ENCODE measurements at regions not wholly inside any gene's neighbourhood (a gene's known extent, or its start where the extent isn't known, plus 50 kb on each side); places are given as distances from the start of the nearest gene placed in this dataset.
"Not testable (repeated sequence)": the region's sequence is repeated elsewhere in the genome, so short reads cannot be mapped to it uniquely, and the experiment has no call there.

- DNase-seq (ENCODE audit: low spot score) = no peak
- Histone ChIP-seq H4K20me1 (ENCODE audit: insufficient read depth, low read length) (no peaks in the 10 kb centered on the region), H3K36me3 (ENCODE audit: insufficient read depth, low read length) (no peaks in the 10 kb centered on the region), H3K4me2 (ENCODE audit: low read length) (no peak overlapping the region), H3K4me1 (ENCODE audit: insufficient read depth, low read length, poor library complexity, severe bottlenecking) (no peaks in the 10 kb centered on the region), H3K27ac (ENCODE audit: low read depth, low read length, poor library complexity, severe bottlenecking) (no peak overlapping the region), H3K9me2 (ENCODE audit: insufficient read depth, low read length) (no peaks in the 10 kb centered on the region), H3K4me3 (ENCODE audit: low read depth, low read length, poor library complexity, severe bottlenecking) (no peak overlapping the region), H3K9me3 (ENCODE audit: low read length) (no peaks in the 10 kb centered on the region), H3K79me2 (ENCODE audit: insufficient read depth, low read depth, low read length) (no peaks in the 10 kb centered on the region), H2AFZ (ENCODE audit: low read length) (no peak overlapping the region)
- BruUV-seq (replicated peaks) = no TSS peak
- CTCF ChIA-PET (ENCODE audit: unreplicated experiment) = no interaction called here
- intact Hi-C loops (cut with micrococcal nuclease; ENCODE audit: unreplicated experiment) = no loop called here
- POLR2A ChIA-PET = interaction anchor here (1.3 kb wide), 1 partner anchor 116 kb away, joined by 3 read pairs; no protein-coding TSS in a partner anchor
- TF ChIP-seq EZH2phosphoT487 (IDR thresholded peaks at IDR 0.05; ENCODE audit: borderline replicate concordance, low read depth, low read length) (no peak), CTCF (conservative IDR thresholded peaks at IDR 0.05; ENCODE audit: low read length) (no peak)
These were observed 252.5 kb upstream of the GAS1 start for GRCh38 chr9:87199782-87200181.

- Histone ChIP-seq H4K20me1 (ENCODE audit: insufficient read depth, low read length) (no peaks in the 10 kb centered on the region), H3K4me1 (ENCODE audit: insufficient read depth, low read length, poor library complexity, severe bottlenecking) (no peaks in the 10 kb centered on the region), H3K79me2 (ENCODE audit: insufficient read depth, low read depth, low read length) (no peaks in the 10 kb centered on the region), H3K4me2 (ENCODE audit: low read length) (no peak overlapping the region), H3K9me2 (ENCODE audit: insufficient read depth, low read length) (no peaks in the 10 kb centered on the region), H3K9me3 (ENCODE audit: low read length) (no peaks in the 10 kb centered on the region), H2AFZ (ENCODE audit: low read length) (no peak overlapping the region), H3K27ac (ENCODE audit: low read depth, low read length, poor library complexity, severe bottlenecking) (no peak overlapping the region), H3K36me3 (ENCODE audit: insufficient read depth, low read length) (no peaks in the 10 kb centered on the region), H3K4me3 (ENCODE audit: low read depth, low read length, poor library complexity, severe bottlenecking) (no peak overlapping the region)
- POLR2A ChIA-PET = no interaction called here
- intact Hi-C loops (cut with micrococcal nuclease; ENCODE audit: unreplicated experiment) = no loop called here
- TF ChIP-seq CTCF (conservative IDR thresholded peaks at IDR 0.05; ENCODE audit: low read length) = no peak
- TF ChIP-seq EZH2phosphoT487 (IDR thresholded peaks at IDR 0.05; ENCODE audit: borderline replicate concordance, low read depth, low read length) = no peak
- DNase-seq (ENCODE audit: low spot score) = no peak
- no TSS peak for BruUV-seq (replicated peaks)
- CTCF ChIA-PET (ENCODE audit: unreplicated experiment) = no interaction called here
These were observed 254.0 kb upstream of the GAS1 start for GRCh38 chr9:87201351-87201751.

- ChIA-PET POLR2A (no interaction called here), CTCF (ENCODE audit: unreplicated experiment) (no interaction called here)
- BruUV-seq (replicated peaks) = no TSS peak
- Histone ChIP-seq H3K4me1 (ENCODE audit: insufficient read depth, low read length, poor library complexity, severe bottlenecking) (no peaks in the 10 kb centered on the region), H3K79me2 (ENCODE audit: insufficient read depth, low read depth, low read length) (no peaks in the 10 kb centered on the region), H3K4me2 (ENCODE audit: low read length) (no peak overlapping the region), H3K9me3 (ENCODE audit: low read length) (no peaks in the 10 kb centered on the region), H3K36me3 (ENCODE audit: insufficient read depth, low read length) (no peaks in the 10 kb centered on the region), H2AFZ (ENCODE audit: low read length) (no peak overlapping the region), H4K20me1 (ENCODE audit: insufficient read depth, low read length) (no peaks in the 10 kb centered on the region), H3K27ac (ENCODE audit: low read depth, low read length, poor library complexity, severe bottlenecking) (no peak overlapping the region), H3K4me3 (ENCODE audit: low read depth, low read length, poor library complexity, severe bottlenecking) (no peak overlapping the region), H3K9me2 (ENCODE audit: insufficient read depth, low read length) (no peaks in the 10 kb centered on the region)
- DNase-seq (ENCODE audit: low spot score) = no peak
- intact Hi-C loops (cut with micrococcal nuclease; ENCODE audit: unreplicated experiment) = no loop called here
- TF ChIP-seq EZH2phosphoT487 (IDR thresholded peaks at IDR 0.05; ENCODE audit: borderline replicate concordance, low read depth, low read length) (no peak), CTCF (conservative IDR thresholded peaks at IDR 0.05; ENCODE audit: low read length) (no peak)
These were observed 258.9 kb upstream of the GAS1 start for GRCh38 chr9:87206064-87206661.

GRCh38 chr9:87210658-87211057 is 263.4 kb upstream of the GAS1 start:
- H3K9me3 ChIP-seq (ENCODE audit: low read length); intact Hi-C loops (cut with micrococcal nuclease; ENCODE audit: unreplicated experiment); H3K36me3 ChIP-seq (ENCODE audit: insufficient read depth, low read length); H3K4me2 ChIP-seq (ENCODE audit: low read length); CTCF ChIA-PET (ENCODE audit: unreplicated experiment); H2AFZ ChIP-seq (ENCODE audit: low read length); H3K27ac ChIP-seq (ENCODE audit: low read depth, low read length, poor library complexity, severe bottlenecking); H3K9me2 ChIP-seq (ENCODE audit: insufficient read depth, low read length); POLR2A ChIA-PET; DNase-seq (ENCODE audit: low spot score); H3K4me3 ChIP-seq (ENCODE audit: low read depth, low read length, poor library complexity, severe bottlenecking); H4K20me1 ChIP-seq (ENCODE audit: insufficient read depth, low read length); BruUV-seq (replicated peaks); H3K79me2 ChIP-seq (ENCODE audit: insufficient read depth, low read depth, low read length); H3K4me1 ChIP-seq (ENCODE audit: insufficient read depth, low read length, poor library complexity, severe bottlenecking): not testable (repeated sequence)

All from OCI-LY7 (cell line).